Erythroblast (primary cell): ENCODE measurements at regions not wholly inside any gene's neighbourhood (a gene's known extent, or its start where the extent isn't known, plus 50 kb on each side); places are given as distances from the start of the nearest gene placed in this dataset.

Experiments
- GATA1 ChIP-seq: IDR thresholded peaks from 2 replicates; pipeline ENCODE4 v1.6.1; 2011; ENCODE audit warnings: low read depth, mild to moderate bottlenecking, control low read depth, low read length, moderate library complexity
- POLR2A ChIP-seq: IDR thresholded peaks from 2 replicates; pipeline ENCODE4 v1.6.1; 2011; ENCODE audit warnings: mild to moderate bottlenecking, low read length

- TF ChIP-seq POLR2A (no peak), GATA1 (no peak)
Observed at GRCh38 chr4:37754410-37755185, 68.4 kb upstream of the RELL1 start.
